H1 (cell line): ENCODE measurements at regions not wholly inside any gene's neighbourhood (a gene's known extent, or its start where the extent isn't known, plus 50 kb on each side); places are given as distances from the start of the nearest gene placed in this dataset.

Source experiments
- CTCF ChIA-PET: fragments of 300-600 bp; sonication (Branson Sonifier 250); formaldehyde crosslinking; loops from one replicate; lab custom pipeline; 2021; ENCODE audit not compliant: partially characterized antibody; lab: Charles Lee
- POLR2A ChIA-PET: fragments of 300-600 bp; sonication (Branson Sonifier 250); formaldehyde crosslinking; loops from one replicate; lab custom pipeline; 2021; ENCODE audit warnings: inconsistent platforms; ENCODE audit not compliant: partially characterized antibody; lab: Charles Lee
- DNase-seq, 2 experiments: peaks; one replicate each; pipeline versions ENCODE4 v3.0.0 to v3.0.0-alpha.2; 2010 to 2022; ENCODE audit warnings: low spot score in 2 of 2, low read depth in 1 of 2, mixed read lengths in 1 of 2
- FAIRE-seq: peaks from 2 replicates; lab custom pipeline; 2011; peaks lifted over from hg19 to GRCh38; lab: Jason Lieb, UNC
- H2AFZ ChIP-seq: 2 replicates; pipeline ENCODE4 v1.8.1; 2012; ENCODE audit warnings: low read length, inconsistent platforms
- H2AK5ac ChIP-seq: 2 replicates; pipeline ENCODE4 v1.6.1; 2013; ENCODE audit warnings: low read depth, low read length
- H2BK120ac ChIP-seq: replicated peaks from 2 replicates; pipeline ENCODE3; 2013; ENCODE audit warnings: low read depth, low read length, inconsistent platforms
- H2BK12ac ChIP-seq: 2 replicates; pipeline ENCODE4 v1.6.1; 2013; ENCODE audit warnings: low read depth, low read length
- H2BK15ac ChIP-seq: 2 replicates; pipeline ENCODE4 v1.6.1; 2013; ENCODE audit warnings: low read length
- H2BK20ac ChIP-seq: 2 replicates; pipeline ENCODE4 v1.6.1; 2013; ENCODE audit warnings: low read length
- H2BK5ac ChIP-seq: 2 replicates; pipeline ENCODE4 v1.6.1; 2013; ENCODE audit warnings: low read depth, low read length
- H3K14ac ChIP-seq: 2 replicates; pipeline ENCODE4 v1.6.1; 2013; ENCODE audit warnings: inconsistent platforms; ENCODE audit not compliant: insufficient read length
- H3K18ac ChIP-seq: 2 replicates; pipeline ENCODE4 v1.6.1; 2013; ENCODE audit warnings: low read length; ENCODE audit errors: extremely low read depth
- H3K23ac ChIP-seq: 2 replicates; pipeline ENCODE4 v1.6.1; 2013; ENCODE audit warnings: inconsistent platforms; ENCODE audit not compliant: insufficient read length
- H3K23me2 ChIP-seq: 2 replicates; pipeline ENCODE4 v1.6.1; 2013; ENCODE audit warnings: low read depth, low read length
- H3K27ac ChIP-seq: 2 replicates; pipeline ENCODE4 v1.6.1; 2011; ENCODE audit warnings: low read depth, low read length, inconsistent platforms
- H3K27me3 ChIP-seq, 4 experiments: replicated peaks in 1 of 4; 1 replicate in 1 of 4; 2 replicates in 3 of 4; pipeline versions ENCODE4 v1.6.1 to v1.8.1; 2011 to 2013; ENCODE audit warnings: low read length in 3 of 4, mild to moderate bottlenecking in 3 of 4, inconsistent platforms in 2 of 4, mixed read lengths in 2 of 4, moderate library complexity in 1 of 4; ENCODE audit not compliant: control insufficient read depth in 3 of 4, insufficient read depth in 3 of 4; ENCODE audit errors: extremely low read depth in 1 of 4
- H3K36me3 ChIP-seq, 4 experiments: 2 replicates each; pipeline versions ENCODE4 v1.6.1 to v1.8.1; 2011 to 2013; ENCODE audit warnings: mild to moderate bottlenecking in 4 of 4, low read length in 3 of 4, moderate library complexity in 2 of 4, control low read depth in 1 of 4, inconsistent platforms in 1 of 4; ENCODE audit not compliant: insufficient read depth in 4 of 4, control insufficient read depth in 2 of 4
- H3K4ac ChIP-seq: replicated peaks from 2 replicates; pipeline ENCODE3; 2013; ENCODE audit warnings: low read length, low read depth, mixed read lengths, inconsistent platforms; ENCODE audit not compliant: insufficient read length
- H3K4me1 ChIP-seq, 4 experiments: replicated peaks in 1 of 4; 1 replicate in 1 of 4; 2 replicates in 3 of 4; pipeline versions ENCODE4 v1.6.1 to v1.8.1; 2011 to 2013; ENCODE audit warnings: low read length in 3 of 4, inconsistent platforms in 2 of 4, mixed read lengths in 1 of 4; ENCODE audit not compliant: insufficient read depth in 4 of 4, control insufficient read depth in 3 of 4
- H3K4me2 ChIP-seq, 2 experiments: 2 replicates each; pipeline versions ENCODE4 v1.6.1 to v1.8.1; 2011 to 2013; ENCODE audit warnings: low read depth in 2 of 2, low read length in 2 of 2, control low read depth in 1 of 2, inconsistent platforms in 1 of 2, mild to moderate bottlenecking in 1 of 2; ENCODE audit not compliant: insufficient read depth in 1 of 2
- H3K4me3 ChIP-seq, 4 experiments: fragments of 200-600, 300-600 bp in 1 of 4; sonication (generic), shearing (Covaris generic), sonication (Bioruptor Twin) in 1 of 4; 2 replicates each; pipeline versions ENCODE4 v1.5.1 to v1.8.1; 2011 to 2016; ENCODE audit warnings: low read length in 4 of 4, low read depth in 3 of 4, control low read depth in 2 of 4, inconsistent platforms in 2 of 4, mild to moderate bottlenecking in 2 of 4, mixed read lengths in 1 of 4, moderate library complexity in 1 of 4; ENCODE audit not compliant: insufficient read depth in 2 of 4; ENCODE audit errors: extremely low read depth in 1 of 4
- H3K56ac ChIP-seq: replicated peaks from 2 replicates; pipeline ENCODE3; 2013; ENCODE audit warnings: low read depth, mild to moderate bottlenecking, mixed read lengths, low read length, inconsistent platforms; ENCODE audit not compliant: insufficient read length
- H3K79me1 ChIP-seq: 2 replicates; pipeline ENCODE4 v1.6.1; 2013; ENCODE audit warnings: low read depth, low read length, control low read depth
- H3K79me2 ChIP-seq, 2 experiments: 2 replicates each; pipeline versions ENCODE4 v1.6.1 to v1.8.1; 2012 to 2013; ENCODE audit warnings: low read length in 2 of 2, mild to moderate bottlenecking in 2 of 2, inconsistent platforms in 1 of 2; ENCODE audit not compliant: insufficient read depth in 2 of 2, control insufficient read depth in 1 of 2
- H3K9ac ChIP-seq, 4 experiments: replicated peaks in 1 of 4; 1 replicate in 1 of 4; 2 replicates in 3 of 4; pipeline versions ENCODE4 v1.6.1 to v1.8.1; 2011 to 2013; ENCODE audit warnings: low read depth in 3 of 4, low read length in 3 of 4, control low read depth in 2 of 4, mild to moderate bottlenecking in 2 of 4, moderate library complexity in 2 of 4, inconsistent platforms in 1 of 4; ENCODE audit errors: extremely low read depth in 1 of 4
- H3K9me3 ChIP-seq, 2 experiments: 2 replicates each; pipeline versions ENCODE4 v1.6.1 to v1.8.1; 2012 to 2013; ENCODE audit warnings: mild to moderate bottlenecking in 2 of 2, moderate library complexity in 2 of 2, control low read depth in 1 of 2, inconsistent platforms in 1 of 2, low read depth in 1 of 2, low read length in 1 of 2, mixed read lengths in 1 of 2; ENCODE audit not compliant: insufficient read depth in 2 of 2
- H4K20me1 ChIP-seq, 2 experiments: replicated peaks in 1 of 2; 2 replicates each; pipeline versions ENCODE3 to v1.8.1; 2011 to 2013; ENCODE audit warnings: inconsistent platforms in 2 of 2, low read length in 2 of 2, mild to moderate bottlenecking in 1 of 2; ENCODE audit not compliant: insufficient read depth in 2 of 2, control insufficient read depth in 1 of 2
- H4K5ac ChIP-seq: 2 replicates; pipeline ENCODE4 v1.6.1; 2013; ENCODE audit warnings: low read length, low read depth, mixed read lengths, inconsistent platforms; ENCODE audit not compliant: insufficient read length
- H4K8ac ChIP-seq: 2 replicates; pipeline ENCODE4 v1.8.0; 2013; ENCODE audit warnings: mild to moderate bottlenecking, moderate library complexity, low read length, inconsistent platforms; ENCODE audit not compliant: insufficient read depth; ENCODE audit errors: extremely low read depth
- H4K91ac ChIP-seq: replicated peaks from 2 replicates; pipeline ENCODE3; 2013; ENCODE audit warnings: low read length, mixed read lengths, inconsistent platforms; ENCODE audit not compliant: insufficient read length
- BCL11A ChIP-seq, 2 experiments: IDR thresholded peaks; one replicate each; pipeline ENCODE4 v1.6.1; 2011; ENCODE audit warnings: low read depth in 2 of 2, low read length in 2 of 2, mild to moderate bottlenecking in 2 of 2
- CHD1 ChIP-seq: IDR thresholded peaks from 2 replicates; pipeline ENCODE4 v1.6.1; 2012; ENCODE audit warnings: low read depth, low read length, improper control_type of control experiment
- CTCF ChIP-seq, 3 experiments: IDR thresholded peaks; 1 replicate in 2 of 3; 2 replicates in 1 of 3; pipeline versions ENCODE4 v1.5.1 to v1.6.1; 2011; ENCODE audit warnings: low read length in 3 of 3, mild to moderate bottlenecking in 3 of 3, inconsistent platforms in 2 of 3, low read depth in 1 of 3, moderate library complexity in 1 of 3; ENCODE audit not compliant: insufficient read depth in 1 of 3; ENCODE audit errors: control extremely low read depth in 1 of 3
- E2F6 ChIP-seq: IDR thresholded peaks from 2 replicates; pipeline ENCODE4 v1.6.1; 2012; ENCODE audit warnings: inconsistent platforms
- GABPA ChIP-seq: IDR thresholded peaks from 2 replicates; pipeline ENCODE4 v1.6.1; 2011; ENCODE audit warnings: mild to moderate bottlenecking, low read length, moderate library complexity, borderline replicate concordance; ENCODE audit not compliant: insufficient read depth
- HDAC2 ChIP-seq, 2 experiments: fragments of 300-600 bp in 1 of 2; sonication (generic) in 1 of 2; IDR thresholded peaks; 2 replicates each; pipeline ENCODE4 v1.6.1; 2011 to 2012; ENCODE audit warnings: low read depth in 2 of 2, low read length in 2 of 2, mild to moderate bottlenecking in 2 of 2, moderate library complexity in 2 of 2, borderline replicate concordance in 1 of 2, inconsistent platforms in 1 of 2
- HDAC6 ChIP-seq: IDR thresholded peaks from one replicate; pipeline ENCODE4 v1.7.1; 2012; ENCODE audit warnings: low read depth, mild to moderate bottlenecking, inconsistent platforms, low read length, moderate library complexity
- JUN ChIP-seq: IDR thresholded peaks from 2 replicates; pipeline ENCODE4 v1.6.1; 2011; ENCODE audit warnings: low read depth, mild to moderate bottlenecking, improper control_type of control experiment, low read length
- KDM4A ChIP-seq: IDR thresholded peaks from one replicate; pipeline ENCODE4 v1.7.1; 2012; ENCODE audit warnings: low read depth, mild to moderate bottlenecking, moderate library complexity, low read length, inconsistent platforms; ENCODE audit not compliant: severe bottlenecking
- SP2 ChIP-seq: IDR thresholded peaks from 2 replicates; pipeline ENCODE4 v1.6.1; 2012; ENCODE audit warnings: mild to moderate bottlenecking, low read length, inconsistent platforms
- SP4 ChIP-seq: IDR thresholded peaks from 2 replicates; pipeline ENCODE4 v1.6.1; 2012; ENCODE audit warnings: low read length, inconsistent platforms
- TCF12 ChIP-seq: IDR thresholded peaks from 2 replicates; pipeline ENCODE4 v1.6.1; 2011; ENCODE audit warnings: low read depth, mild to moderate bottlenecking, low read length
- WGBS, 2 experiments: shearing (Covaris generic) in 1 of 2; methylation state at CpG; one replicate each; pipeline versions ENCODE4 v1.1.6 to v1.1.7; 2013 to 2015; ENCODE audit warnings: low lambda C conversion rate in 2 of 2, mixed read lengths in 2 of 2, inconsistent platforms in 1 of 2, low coverage in 1 of 2, missing lambda C conversion rate in 1 of 2; ENCODE audit not compliant: insufficient replicate concordance in 2 of 2, insufficient coverage in 1 of 2, insufficient read length in 1 of 2; ENCODE audit errors: extremely low coverage in 1 of 2, missing lambda C conversion rate in 1 of 2; 5-methylcytosine and 5-hydroxymethylcytosine counted together

GRCh38 chr5:106637275-106637674, 1033.5 kb downstream of the EFNA5 start:
- Histone ChIP-seq H4K20me1 (no peaks in the 10 kb centered on the region), H3K36me3 (no peaks in the 10 kb centered on the region), H3K56ac (no peak overlapping the region), H3K79me1 (no peaks in the 10 kb centered on the region), H3K9me3 (no peaks in the 10 kb centered on the region), H2BK15ac (no peak overlapping the region), H3K4me3 (no peak overlapping the region), H4K5ac (no peak overlapping the region), H4K8ac (no peak overlapping the region), H3K9ac (no peak overlapping the region), H3K4me2 (no peak overlapping the region), H3K4ac (no peak overlapping the region), H3K79me2 (no peaks in the 10 kb centered on the region), H2BK20ac (no peak overlapping the region), H2BK12ac (no peak overlapping the region), H3K14ac (no peak overlapping the region), H3K4me1 (no peaks in the 10 kb centered on the region), H3K18ac (no peak overlapping the region), H2AFZ (no peak overlapping the region), H4K91ac (no peak overlapping the region), H2BK5ac (no peak overlapping the region), H3K23ac (no peak overlapping the region), H3K27ac (no peak overlapping the region), H3K23me2 (no peaks in the 10 kb centered on the region), H3K27me3 (no peaks in the 10 kb centered on the region), H2AK5ac (no peak overlapping the region), H2BK120ac (no peak overlapping the region)
- WGBS, 2 experiments: 96% methylated on average over 2 of the region's 2 CpGs; no CpG with 5 or more reads in 1 of the 2 experiments
- ChIA-PET CTCF (no interaction called here), POLR2A (no interaction called here)
- DNase-seq (no peak), FAIRE-seq (no peak)
- no peak for TF ChIP-seq SP2
- no peak for TF ChIP-seq HDAC6
- no peak for TF ChIP-seq HDAC2 (IDR thresholded peaks at IDR 0.05; ENCODE audit: borderline replicate concordance in 1 of 2, low read depth in 2 of 2, low read length in 2 of 2)
- no peak for TF ChIP-seq TCF12
- TF ChIP-seq BCL11A (IDR thresholded peaks at IDR 0.05; ENCODE audit: low read depth in 2 of 2, low read length in 2 of 2): no peak
- TF ChIP-seq CTCF (IDR thresholded peaks at IDR 0.05; ENCODE audit: control extremely low read depth in 1 of 3, insufficient read depth in 1 of 3, low read depth in 1 of 3, low read length in 3 of 3): no peak
- TF ChIP-seq KDM4A: no peak
- TF ChIP-seq SP4: no peak
- no peak for TF ChIP-seq CHD1
- no peak for TF ChIP-seq GABPA
- TF ChIP-seq JUN: no peak
- no peak for TF ChIP-seq E2F6
